ENCODE measurements at regions not wholly inside any gene's neighbourhood (a gene's known extent, or its start where the extent isn't known, plus 50 kb on each side); places are given as distances from the start of the nearest gene placed in this dataset.

DNA sequence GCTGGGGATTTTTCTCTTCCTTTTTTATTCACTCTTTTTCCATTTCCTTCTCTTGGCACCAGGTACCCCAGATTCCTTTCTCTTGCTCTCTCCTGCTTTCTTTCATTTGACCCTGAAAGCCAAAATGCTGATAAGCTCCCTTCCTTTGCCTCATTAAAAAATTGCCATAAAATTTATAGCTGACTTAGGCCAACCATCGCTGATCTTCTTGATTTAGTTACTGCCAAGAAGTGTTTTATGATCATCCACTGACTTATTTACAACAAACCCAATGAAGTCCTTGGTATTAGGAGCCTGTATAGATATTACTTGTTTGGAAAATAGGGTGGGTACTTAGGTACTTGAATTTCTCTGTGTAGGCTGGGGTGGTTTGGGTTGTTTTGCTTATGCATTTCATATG, 173.2 kb upstream of the PHYHIPL start:
- TF ChIP-seq, protein P1, sequence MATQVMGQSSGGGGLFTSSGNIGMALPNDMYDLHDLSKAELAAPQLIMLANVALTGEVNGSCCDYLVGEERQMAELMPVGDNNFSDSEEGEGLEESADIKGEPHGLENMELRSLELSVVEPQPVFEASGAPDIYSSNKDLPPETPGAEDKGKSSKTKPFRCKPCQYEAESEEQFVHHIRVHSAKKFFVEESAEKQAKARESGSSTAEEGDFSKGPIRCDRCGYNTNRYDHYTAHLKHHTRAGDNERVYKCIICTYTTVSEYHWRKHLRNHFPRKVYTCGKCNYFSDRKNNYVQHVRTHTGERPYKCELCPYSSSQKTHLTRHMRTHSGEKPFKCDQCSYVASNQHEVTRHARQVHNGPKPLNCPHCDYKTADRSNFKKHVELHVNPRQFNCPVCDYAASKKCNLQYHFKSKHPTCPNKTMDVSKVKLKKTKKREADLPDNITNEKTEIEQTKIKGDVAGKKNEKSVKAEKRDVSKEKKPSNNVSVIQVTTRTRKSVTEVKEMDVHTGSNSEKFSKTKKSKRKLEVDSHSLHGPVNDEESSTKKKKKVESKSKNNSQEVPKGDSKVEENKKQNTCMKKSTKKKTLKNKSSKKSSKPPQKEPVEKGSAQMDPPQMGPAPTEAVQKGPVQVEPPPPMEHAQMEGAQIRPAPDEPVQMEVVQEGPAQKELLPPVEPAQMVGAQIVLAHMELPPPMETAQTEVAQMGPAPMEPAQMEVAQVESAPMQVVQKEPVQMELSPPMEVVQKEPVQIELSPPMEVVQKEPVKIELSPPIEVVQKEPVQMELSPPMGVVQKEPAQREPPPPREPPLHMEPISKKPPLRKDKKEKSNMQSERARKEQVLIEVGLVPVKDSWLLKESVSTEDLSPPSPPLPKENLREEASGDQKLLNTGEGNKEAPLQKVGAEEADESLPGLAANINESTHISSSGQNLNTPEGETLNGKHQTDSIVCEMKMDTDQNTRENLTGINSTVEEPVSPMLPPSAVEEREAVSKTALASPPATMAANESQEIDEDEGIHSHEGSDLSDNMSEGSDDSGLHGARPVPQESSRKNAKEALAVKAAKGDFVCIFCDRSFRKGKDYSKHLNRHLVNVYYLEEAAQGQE (IDR thresholded peaks at IDR 0.05; ENCODE audit: low read depth, low read length): no peak
- TF ChIP-seq, protein P2, sequence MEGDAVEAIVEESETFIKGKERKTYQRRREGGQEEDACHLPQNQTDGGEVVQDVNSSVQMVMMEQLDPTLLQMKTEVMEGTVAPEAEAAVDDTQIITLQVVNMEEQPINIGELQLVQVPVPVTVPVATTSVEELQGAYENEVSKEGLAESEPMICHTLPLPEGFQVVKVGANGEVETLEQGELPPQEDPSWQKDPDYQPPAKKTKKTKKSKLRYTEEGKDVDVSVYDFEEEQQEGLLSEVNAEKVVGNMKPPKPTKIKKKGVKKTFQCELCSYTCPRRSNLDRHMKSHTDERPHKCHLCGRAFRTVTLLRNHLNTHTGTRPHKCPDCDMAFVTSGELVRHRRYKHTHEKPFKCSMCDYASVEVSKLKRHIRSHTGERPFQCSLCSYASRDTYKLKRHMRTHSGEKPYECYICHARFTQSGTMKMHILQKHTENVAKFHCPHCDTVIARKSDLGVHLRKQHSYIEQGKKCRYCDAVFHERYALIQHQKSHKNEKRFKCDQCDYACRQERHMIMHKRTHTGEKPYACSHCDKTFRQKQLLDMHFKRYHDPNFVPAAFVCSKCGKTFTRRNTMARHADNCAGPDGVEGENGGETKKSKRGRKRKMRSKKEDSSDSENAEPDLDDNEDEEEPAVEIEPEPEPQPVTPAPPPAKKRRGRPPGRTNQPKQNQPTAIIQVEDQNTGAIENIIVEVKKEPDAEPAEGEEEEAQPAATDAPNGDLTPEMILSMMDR (IDR thresholded peaks at IDR 0.05): no peak
- no peak for TF ChIP-seq FOXJ3 (CRISPR knock-in tag; IDR thresholded peaks at IDR 0.05)
- no peak for TF ChIP-seq MXI1 (IDR thresholded peaks at IDR 0.05; ENCODE audit: low read depth, low read length)
- no peak for TF ChIP-seq POLR2AphosphoS5 (IDR thresholded peaks at IDR 0.05; ENCODE audit: low read depth, low read length)
- no peak for TF ChIP-seq TAF1 (IDR thresholded peaks at IDR 0.05; ENCODE audit: borderline replicate concordance, low read depth, low read length)
